ENCODE measurements at regions not wholly inside any gene's neighbourhood (a gene's known extent, or its start where the extent isn't known, plus 50 kb on each side); places are given as distances from the start of the nearest gene placed in this dataset.

GRCh38 chr5:167821669-167822068 lies 469.8 kb upstream of the WWC1 start:
- Histone ChIP-seq H3K4me3 (replicated peaks; ENCODE audit: low read depth, low read length) (no peak overlapping the region), H3K27me3 (replicated peaks; ENCODE audit: control insufficient read depth, insufficient read depth, low read length) (no peaks in the 10 kb centered on the region), H3K36me3 (ENCODE audit: control insufficient read depth, insufficient read depth, low read length) (no peaks in the 10 kb centered on the region)
- no peak for DNase-seq (ENCODE audit: extremely low read depth, insufficient read length)
- TF ChIP-seq, protein P1, sequence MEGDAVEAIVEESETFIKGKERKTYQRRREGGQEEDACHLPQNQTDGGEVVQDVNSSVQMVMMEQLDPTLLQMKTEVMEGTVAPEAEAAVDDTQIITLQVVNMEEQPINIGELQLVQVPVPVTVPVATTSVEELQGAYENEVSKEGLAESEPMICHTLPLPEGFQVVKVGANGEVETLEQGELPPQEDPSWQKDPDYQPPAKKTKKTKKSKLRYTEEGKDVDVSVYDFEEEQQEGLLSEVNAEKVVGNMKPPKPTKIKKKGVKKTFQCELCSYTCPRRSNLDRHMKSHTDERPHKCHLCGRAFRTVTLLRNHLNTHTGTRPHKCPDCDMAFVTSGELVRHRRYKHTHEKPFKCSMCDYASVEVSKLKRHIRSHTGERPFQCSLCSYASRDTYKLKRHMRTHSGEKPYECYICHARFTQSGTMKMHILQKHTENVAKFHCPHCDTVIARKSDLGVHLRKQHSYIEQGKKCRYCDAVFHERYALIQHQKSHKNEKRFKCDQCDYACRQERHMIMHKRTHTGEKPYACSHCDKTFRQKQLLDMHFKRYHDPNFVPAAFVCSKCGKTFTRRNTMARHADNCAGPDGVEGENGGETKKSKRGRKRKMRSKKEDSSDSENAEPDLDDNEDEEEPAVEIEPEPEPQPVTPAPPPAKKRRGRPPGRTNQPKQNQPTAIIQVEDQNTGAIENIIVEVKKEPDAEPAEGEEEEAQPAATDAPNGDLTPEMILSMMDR (IDR thresholded peaks at IDR 0.05; ENCODE audit: insufficient read depth, low read length, poor library complexity, severe bottlenecking) = no peak

DNA sequence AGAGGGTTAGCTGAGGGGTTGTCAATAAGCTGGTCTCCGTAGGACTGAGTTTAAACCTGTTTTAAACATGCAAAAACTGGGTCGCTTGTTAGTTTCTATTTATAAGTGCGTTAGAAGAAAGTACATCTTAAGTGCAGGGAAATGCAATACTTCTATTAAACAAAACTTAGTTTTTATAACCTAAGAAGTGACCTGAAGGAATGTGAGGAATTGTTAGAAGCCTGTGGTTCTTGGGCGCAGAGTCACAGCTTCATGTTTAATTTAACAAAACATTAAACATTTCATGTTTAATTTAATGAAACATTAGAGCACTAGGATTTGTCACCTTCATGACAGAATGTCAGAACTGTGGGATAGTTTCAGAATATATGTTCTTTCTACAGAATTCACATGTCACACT lies 469.2 kb upstream of the WWC1 start:
- H3K4me3 ChIP-seq (replicated peaks; ENCODE audit: low read depth, low read length) = no peak overlapping the region
- H3K36me3 ChIP-seq (ENCODE audit: control insufficient read depth, insufficient read depth, low read length) = no peaks in the 10 kb centered on the region
- no peak for DNase-seq (ENCODE audit: extremely low read depth, insufficient read length)
- TF ChIP-seq, protein P1 (IDR thresholded peaks at IDR 0.05; ENCODE audit: insufficient read depth, low read length, poor library complexity, severe bottlenecking) = no peak
- H3K27me3 ChIP-seq (replicated peaks; ENCODE audit: control insufficient read depth, insufficient read depth, low read length) = no peaks in the 10 kb centered on the region

GRCh38 chr5:167823405-167823804 lies 468.0 kb upstream of the WWC1 start:
- TF ChIP-seq, protein P1 (IDR thresholded peaks at IDR 0.05; ENCODE audit: insufficient read depth, low read length, poor library complexity, severe bottlenecking) = no peak
- no peak for DNase-seq (ENCODE audit: extremely low read depth, insufficient read length)
- no peaks in the 10 kb centered on the region for H3K36me3 ChIP-seq (ENCODE audit: control insufficient read depth, insufficient read depth, low read length)
- H3K4me3 ChIP-seq (replicated peaks; ENCODE audit: low read depth, low read length) = no peak overlapping the region
- H3K27me3 ChIP-seq (replicated peaks; ENCODE audit: control insufficient read depth, insufficient read depth, low read length) = no peaks in the 10 kb centered on the region

DNA sequence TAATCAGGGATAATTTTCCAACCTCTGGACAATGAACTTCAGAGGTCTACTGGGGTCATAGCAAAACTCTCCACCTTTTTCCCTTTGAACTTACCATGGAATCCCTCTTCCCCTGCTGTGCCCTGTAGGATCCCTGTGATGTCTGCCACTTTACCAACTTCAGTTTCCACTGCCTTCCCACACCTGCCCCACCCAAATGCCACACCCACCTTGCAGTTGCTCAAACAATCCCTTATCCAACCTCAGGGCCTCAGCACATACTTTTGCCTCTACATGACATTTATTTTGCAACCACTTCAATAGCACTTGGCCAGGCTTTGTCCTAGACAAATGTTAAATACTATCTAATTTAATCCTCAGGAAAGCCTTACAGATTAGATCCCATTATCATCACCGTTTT lies 463.7 kb upstream of the WWC1 start:
- H3K27me3 ChIP-seq (replicated peaks; ENCODE audit: control insufficient read depth, insufficient read depth, low read length) = no peaks in the 10 kb centered on the region

DNA sequence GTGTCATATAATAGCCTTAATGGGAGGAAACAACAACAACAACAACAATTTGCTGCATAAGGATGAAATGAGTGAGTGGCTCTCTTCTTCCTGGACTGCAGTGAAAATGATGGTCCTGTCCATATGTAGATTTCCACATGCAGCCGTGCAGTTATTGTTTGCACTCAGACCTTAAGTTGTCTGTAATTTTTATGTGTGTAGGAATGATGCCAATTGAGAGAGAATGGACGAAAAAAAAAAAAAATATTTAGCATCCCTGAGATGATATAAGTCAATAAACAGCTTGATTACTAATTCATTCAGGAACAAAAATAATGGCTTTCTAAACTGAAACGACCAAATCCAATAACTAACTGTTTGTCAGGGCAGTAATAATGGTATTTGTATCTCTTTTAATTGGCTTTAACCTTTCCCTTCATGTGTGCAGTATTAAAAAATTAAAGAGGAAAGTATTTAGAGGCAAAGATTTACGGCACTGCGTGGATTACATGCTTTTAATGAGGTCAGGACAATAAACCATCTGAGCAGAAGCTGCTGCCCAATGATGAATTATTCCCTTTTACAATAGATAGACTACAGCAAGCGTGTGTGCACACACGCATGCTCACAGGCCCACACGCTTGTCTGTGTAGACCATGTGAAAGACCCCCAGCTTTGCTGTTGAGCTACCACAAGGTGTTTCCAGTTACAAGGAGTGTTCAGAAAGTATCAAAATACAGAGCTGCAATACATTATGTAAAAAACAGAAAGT lies 459.5 kb upstream of the WWC1 start:
- no peaks in the 10 kb centered on the region for H3K36me3 ChIP-seq (ENCODE audit: control insufficient read depth, insufficient read depth, low read length)
- no peaks in the 10 kb centered on the region for H3K27me3 ChIP-seq (replicated peaks; ENCODE audit: control insufficient read depth, insufficient read depth, low read length)
- DNase-seq (ENCODE audit: extremely low read depth, insufficient read length) = no peak
- TF ChIP-seq, protein P1 (IDR thresholded peaks at IDR 0.05; ENCODE audit: insufficient read depth, low read length, poor library complexity, severe bottlenecking) = no peak
- H3K4me3 ChIP-seq (replicated peaks; ENCODE audit: low read depth, low read length) = no peak overlapping the region

More for the DNA sequence above, 463.7 kb upstream of the WWC1 start:
- Histone ChIP-seq H3K36me3 (ENCODE audit: control insufficient read depth, insufficient read depth, low read length) (no peaks in the 10 kb centered on the region), H3K4me3 (replicated peaks; ENCODE audit: low read depth, low read length) (no peak overlapping the region)
- TF ChIP-seq, protein P1 (IDR thresholded peaks at IDR 0.05; ENCODE audit: insufficient read depth, low read length, poor library complexity, severe bottlenecking) = no peak
- no peak for DNase-seq (ENCODE audit: extremely low read depth, insufficient read length)
